ENCODE measurements at regions not wholly inside any gene's neighbourhood (a gene's known extent, or its start where the extent isn't known, plus 50 kb on each side); places are given as distances from the start of the nearest gene placed in this dataset.

DNA sequence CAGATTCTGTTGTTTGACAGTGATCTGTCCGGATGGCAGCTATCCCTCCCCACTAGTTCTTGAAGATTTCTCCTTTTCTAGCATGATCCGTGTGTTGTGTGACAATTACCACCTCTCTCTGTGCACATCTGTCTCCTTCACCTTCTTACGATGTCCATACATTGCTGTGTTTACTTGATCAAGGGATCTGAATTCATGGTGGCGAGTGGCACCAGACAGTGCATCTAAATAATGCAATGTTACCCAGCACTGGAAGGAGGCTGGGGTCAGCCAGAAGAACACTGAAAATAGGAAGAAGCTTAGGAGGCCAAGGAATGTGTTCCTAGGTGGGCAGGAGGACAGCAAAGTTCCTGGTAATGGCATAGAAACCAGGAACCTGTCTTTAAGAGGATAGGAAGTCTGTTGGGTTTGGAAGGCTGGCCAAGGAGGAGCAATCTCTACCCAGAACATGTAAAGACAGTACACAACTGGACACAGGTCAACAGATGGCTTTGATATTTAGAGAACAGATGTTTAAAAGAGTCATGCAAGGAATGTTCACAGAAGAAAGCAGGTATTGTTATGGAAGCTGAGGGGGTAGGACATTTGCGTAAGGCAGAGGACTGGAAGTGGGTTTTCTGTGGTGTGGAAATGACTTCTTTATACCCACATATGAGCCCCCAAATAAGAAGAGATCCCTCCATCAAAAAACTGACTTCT, 126.4 kb downstream of the HRH4 start:
- H3K79me2 ChIP-seq (ENCODE audit: control insufficient read depth in 1 of 2, insufficient read depth in 2 of 2, low read length in 2 of 2): no peaks in the 10 kb centered on the region
- H4K91ac ChIP-seq (replicated peaks; ENCODE audit: insufficient read length, low read length): no peak overlapping the region
- no peaks in the 10 kb centered on the region for H3K36me3 ChIP-seq (ENCODE audit: control insufficient read depth in 2 of 4, insufficient read depth in 4 of 4, low read length in 3 of 4)
- H3K4me1 ChIP-seq (replicated peaks in 1 of 4; ENCODE audit: control insufficient read depth in 3 of 4, insufficient read depth in 4 of 4, low read length in 3 of 4): peaks cover 4 to 16% (median 15%) of the 10 kb centered on the region in 4 experiments; a peak in 6 of 7 replicates
- H2BK20ac ChIP-seq (ENCODE audit: low read length): 0 out of 2 replicates have a peak overlapping the region, but pooled peaks have one; percentile 19
- peak overlapping the region; percentile 22 for H2BK12ac ChIP-seq (ENCODE audit: low read depth, low read length)
- peak; percentile 55 for FAIRE-seq
- no peaks in the 10 kb centered on the region for H4K20me1 ChIP-seq (replicated peaks in 1 of 2; ENCODE audit: control insufficient read depth in 1 of 2, insufficient read depth in 2 of 2, low read length in 2 of 2)
- peak overlapping the region; percentile 15; the same call in 1 of the 2 replicates for H2BK5ac ChIP-seq (ENCODE audit: low read depth, low read length)
- H3K14ac ChIP-seq (ENCODE audit: insufficient read length): no peak overlapping the region
- H3K4me3 ChIP-seq (ENCODE audit: extremely low read depth in 1 of 4, insufficient read depth in 2 of 4, low read depth in 3 of 4, low read length in 4 of 4): no peak overlapping the region
- H3K4me2 ChIP-seq (ENCODE audit: insufficient read depth in 1 of 2, low read depth in 2 of 2, low read length in 2 of 2): peak overlapping the region; percentile 14 to 24; a peak in 1 of 4 replicates
- no peak overlapping the region for H4K8ac ChIP-seq (ENCODE audit: extremely low read depth, insufficient read depth, low read length)
- ChIA-PET CTCF (ENCODE audit: partially characterized antibody) (interaction anchor here (1.1 to 1.3 kb wide), 2 partner anchors 41 to 218 kb away, joined by 3 to 4 read pairs; no protein-coding TSS in a partner anchor), POLR2A (ENCODE audit: partially characterized antibody) (no interaction called here)
- H3K18ac ChIP-seq (ENCODE audit: extremely low read depth, low read length): no peak overlapping the region
- no peak overlapping the region for H4K5ac ChIP-seq (ENCODE audit: insufficient read length, low read depth, low read length)
- H3K23me2 ChIP-seq (ENCODE audit: low read depth, low read length): no peaks in the 10 kb centered on the region
- H3K79me1 ChIP-seq (ENCODE audit: low read depth, low read length): no peaks in the 10 kb centered on the region
- no peak overlapping the region for H3K56ac ChIP-seq (replicated peaks; ENCODE audit: insufficient read length, low read depth, low read length)
- H2BK120ac ChIP-seq (replicated peaks; ENCODE audit: low read depth, low read length): no peak overlapping the region
- H2AFZ ChIP-seq (ENCODE audit: low read length): no peak overlapping the region
- no peak overlapping the region for H2AK5ac ChIP-seq (ENCODE audit: low read depth, low read length)
- no peak overlapping the region for H3K27ac ChIP-seq (ENCODE audit: low read depth, low read length)
- no peaks in the 10 kb centered on the region for H3K9me3 ChIP-seq (ENCODE audit: insufficient read depth in 2 of 2, low read depth in 1 of 2, low read length in 1 of 2)
- no peak overlapping the region for H3K9ac ChIP-seq (replicated peaks in 1 of 4; ENCODE audit: extremely low read depth in 1 of 4, low read depth in 3 of 4, low read length in 3 of 4)
- no peak for DNase-seq (ENCODE audit: low read depth in 1 of 2, low spot score in 2 of 2)
- no peak for TF ChIP-seq SIN3A (conservative IDR thresholded peaks at IDR 0.05 in 1 of 2, IDR thresholded peaks at IDR 0.05 in 1 of 2; ENCODE audit: low read depth in 1 of 2, low read length in 2 of 2)
- TF ChIP-seq TEAD4 (IDR thresholded peaks at IDR 0.05; ENCODE audit: low read depth, low read length): 0 out of 2 replicates have a peak, but pooled peaks have one; percentile 21
- no peak overlapping the region for H2BK15ac ChIP-seq (ENCODE audit: low read length)
- H3K27me3 ChIP-seq (replicated peaks in 1 of 4; ENCODE audit: control insufficient read depth in 3 of 4, extremely low read depth in 1 of 4, insufficient read depth in 3 of 4, low read length in 3 of 4): no peaks in the 10 kb centered on the region
- no peak overlapping the region for H3K23ac ChIP-seq (ENCODE audit: insufficient read length)
- no peak overlapping the region for H3K4ac ChIP-seq (replicated peaks; ENCODE audit: insufficient read length, low read depth, low read length)
- 81% methylated on average over 5 of the region's 5 CpGs; no CpG with 5 or more reads in 1 of the 2 experiments for WGBS, 2 experiments (ENCODE audit: extremely low coverage in 1 of 2, insufficient coverage in 1 of 2, insufficient read length in 1 of 2, insufficient replicate concordance in 2 of 2, low coverage in 1 of 2, low lambda C conversion rate in 2 of 2, missing lambda C conversion rate in 1 of 2)
